ENCODE measurements at regions not wholly inside any gene's neighbourhood (a gene's known extent, or its start where the extent isn't known, plus 50 kb on each side); places are given as distances from the start of the nearest gene placed in this dataset.

- Histone ChIP-seq H4K20me1 (ENCODE audit: control insufficient read depth, extremely low read depth, insufficient read depth, low read length) (no peaks in the 10 kb centered on the region), H3K9me3 (ENCODE audit: control insufficient read depth, low read depth, low read length) (no peaks in the 10 kb centered on the region), H3K36me3 (ENCODE audit: control insufficient read depth in 2 of 2, extremely low read depth in 1 of 2, insufficient read depth in 2 of 2, low read length in 2 of 2) (no peaks in the 10 kb centered on the region), H3K27ac (ENCODE audit: control insufficient read depth, insufficient read depth, low read length) (no peak overlapping the region), H3K9ac (ENCODE audit: control insufficient read depth, extremely low read depth, insufficient read depth, low read length) (no peak overlapping the region), H3K4me1 (ENCODE audit: control insufficient read depth, extremely low read depth, insufficient read depth, low read length) (no peaks in the 10 kb centered on the region), H2AFZ (ENCODE audit: control insufficient read depth, low read length) (no peak overlapping the region), H3K79me2 (ENCODE audit: control insufficient read depth, insufficient read depth, low read length) (no peaks in the 10 kb centered on the region), H3K27me3 (ENCODE audit: control insufficient read depth, extremely low read depth, insufficient read depth, low read length) (no peaks in the 10 kb centered on the region), H3K4me2 (ENCODE audit: control insufficient read depth, extremely low read depth, insufficient read depth, low read depth, low read length) (no peak overlapping the region), H3K4me3 (ENCODE audit: control insufficient read depth in 2 of 3, extremely low read depth in 1 of 3, insufficient read depth in 2 of 3, low read depth in 1 of 3, low read length in 3 of 3) (no peak overlapping the region), H3K9me1 (ENCODE audit: control insufficient read depth, extremely low read depth, insufficient read depth, low read length) (no peaks in the 10 kb centered on the region)
- dilution Hi-C loops (cut with MboI; ENCODE audit: extremely low pct_ligation_motif_present, low sequenced_read_pairs) = no loop called here
- FAIRE-seq = no peak
- TF ChIP-seq EZH2 (IDR thresholded peaks at IDR 0.05; ENCODE audit: low read length) (no peak), CTCF (optimal IDR thresholded peaks at IDR 0.05 in 1 of 3, IDR thresholded peaks at IDR 0.05 in 1 of 3, conservative IDR thresholded peaks at IDR 0.05 in 1 of 3; ENCODE audit: extremely low read depth in 1 of 3, insufficient read depth in 2 of 3, low read length in 3 of 3) (no peak)
- no peak for DNase-seq (ENCODE audit: low read depth, low spot score)
Observed at GRCh38 chr1:34668063-34668462, 86.8 kb upstream of the GJB5 start.

GRCh38 chr1:34670982-34671381, 83.9 kb upstream of the GJB5 start:
- Histone ChIP-seq H3K27me3 (ENCODE audit: control insufficient read depth, extremely low read depth, insufficient read depth, low read length) (no peaks in the 10 kb centered on the region), H3K4me3 (ENCODE audit: control insufficient read depth in 2 of 3, extremely low read depth in 1 of 3, insufficient read depth in 2 of 3, low read depth in 1 of 3, low read length in 3 of 3) (no peak overlapping the region), H4K20me1 (ENCODE audit: control insufficient read depth, extremely low read depth, insufficient read depth, low read length) (no peaks in the 10 kb centered on the region), H3K9me1 (ENCODE audit: control insufficient read depth, extremely low read depth, insufficient read depth, low read length) (no peaks in the 10 kb centered on the region), H3K27ac (ENCODE audit: control insufficient read depth, insufficient read depth, low read length) (no peak overlapping the region), H3K9ac (ENCODE audit: control insufficient read depth, extremely low read depth, insufficient read depth, low read length) (no peak overlapping the region), H3K4me2 (ENCODE audit: control insufficient read depth, extremely low read depth, insufficient read depth, low read depth, low read length) (no peak overlapping the region), H3K9me3 (ENCODE audit: control insufficient read depth, low read depth, low read length) (no peaks in the 10 kb centered on the region), H3K79me2 (ENCODE audit: control insufficient read depth, insufficient read depth, low read length) (no peaks in the 10 kb centered on the region), H3K4me1 (ENCODE audit: control insufficient read depth, extremely low read depth, insufficient read depth, low read length) (no peaks in the 10 kb centered on the region), H3K36me3 (ENCODE audit: control insufficient read depth in 2 of 2, extremely low read depth in 1 of 2, insufficient read depth in 2 of 2, low read length in 2 of 2) (no peaks in the 10 kb centered on the region), H2AFZ (ENCODE audit: control insufficient read depth, low read length) (no peak overlapping the region)
- dilution Hi-C loops (cut with MboI; ENCODE audit: extremely low pct_ligation_motif_present, low sequenced_read_pairs) = no loop called here
- FAIRE-seq = no peak
- no peak for TF ChIP-seq CTCF (optimal IDR thresholded peaks at IDR 0.05 in 1 of 3, IDR thresholded peaks at IDR 0.05 in 1 of 3, conservative IDR thresholded peaks at IDR 0.05 in 1 of 3; ENCODE audit: extremely low read depth in 1 of 3, insufficient read depth in 2 of 3, low read length in 3 of 3)
- TF ChIP-seq EZH2 (IDR thresholded peaks at IDR 0.05; ENCODE audit: low read length) = no peak
- DNase-seq (ENCODE audit: low read depth, low spot score) = no peak
